GM18517 (cell line): ENCODE measurements at regions not wholly inside any gene's neighbourhood (a gene's known extent, or its start where the extent isn't known, plus 50 kb on each side); places are given as distances from the start of the nearest gene placed in this dataset.

Experiments
- ATAC-seq: cut with Tn5 transposase; IDR thresholded peaks from one replicate; pipeline ENCODE4 v1.9.1; 2021; ENCODE audit warnings: mild to moderate bottlenecking, moderate library complexity; ENCODE audit not compliant: unreplicated experiment

GRCh38 chr4:187544461-187545053 lies 451.0 kb upstream of the ZFP42 start:
- ATAC-seq: no peak

- no peak for ATAC-seq
Observed at GRCh38 chr4:187547316-187547715, 448.3 kb upstream of the ZFP42 start.

DNA sequence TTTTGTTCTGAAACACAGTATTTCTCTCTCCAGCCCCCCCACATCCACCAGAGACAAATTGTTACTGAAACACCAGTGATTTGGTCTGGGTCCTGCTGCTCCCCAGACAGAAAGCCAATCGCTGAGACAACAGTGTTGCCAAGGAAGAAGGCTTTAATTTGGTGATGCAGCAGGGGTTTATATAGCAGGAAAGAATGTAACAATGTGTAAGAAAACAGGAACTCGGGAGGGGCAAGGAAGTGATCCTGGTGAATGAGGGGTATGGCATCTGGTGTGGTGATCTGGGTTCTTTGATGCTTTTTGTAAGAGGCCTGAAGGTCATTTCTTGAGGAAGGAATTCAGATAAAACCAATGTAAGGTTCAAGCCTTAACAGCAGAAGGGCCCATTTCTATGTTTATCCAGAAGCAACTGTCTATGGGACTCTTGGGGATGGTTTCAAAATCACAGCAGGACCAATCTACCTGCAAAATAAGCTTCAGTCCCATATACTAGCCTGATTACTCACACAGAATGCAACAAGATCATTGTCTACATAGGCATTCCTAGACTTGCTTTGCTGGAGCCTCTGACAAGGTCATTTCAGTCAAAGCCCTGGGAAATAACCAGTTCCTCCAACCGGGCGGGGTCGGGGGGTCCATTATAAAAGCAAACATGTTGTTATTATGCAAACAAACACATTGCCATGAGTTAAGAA lies 445.2 kb upstream of the ZFP42 start:
- no peak for ATAC-seq

- no peak for ATAC-seq
Observed at GRCh38 chr4:187552781-187553180, 442.8 kb upstream of the ZFP42 start.

- no peak for ATAC-seq
Observed at GRCh38 chr4:187555174-187555573, 440.4 kb upstream of the ZFP42 start.

- ATAC-seq: no peak
Observed at GRCh38 chr4:187558391-187558790, 437.2 kb upstream of the ZFP42 start.

GRCh38 chr4:187562345-187562744 lies 433.2 kb upstream of the ZFP42 start:
- ATAC-seq: no peak

DNA sequence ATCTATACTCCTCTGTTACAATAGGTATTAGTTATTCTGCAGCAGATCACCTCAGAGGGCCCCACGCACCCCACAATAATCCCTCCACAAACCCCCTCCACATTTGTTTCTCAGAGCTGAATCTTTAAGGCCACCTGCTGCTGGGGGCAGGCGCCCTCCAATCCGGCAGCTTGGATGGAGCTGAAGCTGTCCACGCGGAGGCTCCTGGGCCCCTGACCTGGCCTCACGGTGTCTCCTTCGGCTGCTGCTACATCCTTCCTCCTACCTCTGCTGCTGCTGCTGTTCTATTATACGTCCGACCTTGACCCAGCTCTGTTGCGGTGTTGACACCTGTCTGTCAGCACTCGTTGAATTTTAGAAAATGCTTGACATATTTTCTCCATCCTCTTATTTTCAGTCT lies 430.2 kb upstream of the ZFP42 start:
- ATAC-seq: no peak

GRCh38 chr4:187569871-187570270 lies 425.7 kb upstream of the ZFP42 start:
- ATAC-seq: no peak

DNA sequence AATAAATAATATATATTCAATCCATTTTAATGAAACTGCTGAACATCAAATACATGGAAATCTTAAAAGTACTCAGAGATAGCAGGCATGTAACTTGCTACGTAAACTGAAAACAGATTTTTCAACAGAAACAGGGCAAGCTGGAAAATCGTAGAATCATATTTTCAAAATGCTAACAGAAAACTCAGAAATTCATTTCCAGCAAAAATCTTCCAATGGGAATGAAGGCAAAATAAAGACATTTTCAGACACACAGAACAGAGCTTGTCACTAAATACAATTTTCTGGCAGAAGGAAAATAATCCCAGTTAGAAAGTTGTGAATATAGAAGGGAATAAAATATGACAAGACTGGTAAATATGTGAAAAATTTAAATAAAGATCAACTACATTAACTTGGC lies 419.9 kb upstream of the ZFP42 start:
- ATAC-seq: no peak

GRCh38 chr4:187576751-187577150 lies 418.8 kb upstream of the ZFP42 start:
- no peak for ATAC-seq

- no peak for ATAC-seq
Observed at GRCh38 chr4:187577941-187578480, 417.6 kb upstream of the ZFP42 start.

DNA sequence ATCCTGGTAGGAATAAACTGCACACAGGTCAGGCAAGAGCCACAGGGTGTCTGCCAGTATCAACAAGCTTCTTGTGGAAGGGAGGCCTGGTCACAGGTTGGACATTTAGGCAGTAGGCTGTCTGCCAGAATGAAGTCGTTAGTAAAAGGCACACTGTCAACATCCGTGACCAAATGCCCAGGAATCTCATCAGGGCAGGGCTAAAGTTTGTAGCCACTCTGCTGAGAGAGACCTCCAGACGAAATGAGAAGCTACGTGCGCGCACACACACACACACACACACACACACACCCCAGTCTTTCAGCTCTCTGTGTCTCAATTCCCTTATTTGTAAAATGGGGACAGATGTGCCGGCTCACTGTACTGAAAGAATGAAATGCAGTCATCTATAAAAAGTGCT lies 408.7 kb upstream of the ZFP42 start:
- no peak for ATAC-seq

DNA sequence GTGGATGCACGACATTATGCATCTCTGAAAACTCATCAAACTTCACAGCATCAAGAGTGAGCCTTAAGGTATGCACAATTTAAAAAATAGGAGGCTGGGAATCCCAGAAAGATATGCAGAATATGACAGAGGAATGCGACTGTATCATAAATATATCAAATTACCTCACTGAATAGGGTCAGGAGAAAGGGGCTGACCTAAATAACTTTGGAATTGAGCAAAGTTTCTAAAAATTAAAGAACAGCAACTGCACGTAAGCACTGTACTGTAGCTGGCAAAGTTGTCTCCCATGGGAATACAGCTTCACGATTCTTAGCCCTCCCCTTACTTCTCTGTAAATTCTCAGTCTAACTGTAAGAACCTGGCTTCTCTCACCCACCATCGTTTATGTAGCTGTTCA lies 397.4 kb upstream of the ZFP42 start:
- no peak for ATAC-seq

DNA sequence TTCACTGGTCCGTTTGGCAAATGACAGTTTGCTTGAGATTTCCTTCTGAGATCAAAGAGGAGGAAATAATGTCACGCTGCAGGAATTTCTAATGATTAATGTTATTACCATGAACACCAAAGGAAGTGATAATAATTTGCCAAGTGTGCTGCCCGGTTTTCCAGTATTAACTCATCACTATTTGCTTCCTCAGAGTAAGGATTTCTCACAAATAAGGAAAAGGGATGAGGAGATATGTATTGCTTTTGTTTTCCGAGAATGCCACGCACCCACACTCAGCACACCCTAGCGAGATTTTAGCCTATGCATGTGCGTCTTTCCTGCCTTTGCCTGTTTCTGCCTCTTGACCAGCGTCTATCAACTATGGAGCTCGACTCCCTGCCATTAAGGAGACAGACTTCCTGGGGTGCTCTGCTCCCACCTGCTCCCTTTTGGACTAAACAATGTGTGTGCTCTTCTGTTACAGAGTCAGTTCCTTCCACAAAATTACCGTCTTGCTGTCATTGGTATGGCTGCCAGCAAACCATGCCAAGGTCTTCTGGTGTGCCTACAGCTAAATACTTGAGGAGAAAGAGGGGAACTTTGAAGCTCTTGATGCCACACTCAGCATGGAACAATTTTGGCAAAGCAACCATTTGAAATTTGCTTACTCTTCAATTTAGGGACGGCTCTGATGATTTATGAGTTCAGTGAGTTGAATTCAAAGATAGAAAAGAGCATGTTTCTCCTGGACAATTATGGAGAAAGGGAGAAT lies 393.1 kb upstream of the ZFP42 start:
- no peak for ATAC-seq

DNA sequence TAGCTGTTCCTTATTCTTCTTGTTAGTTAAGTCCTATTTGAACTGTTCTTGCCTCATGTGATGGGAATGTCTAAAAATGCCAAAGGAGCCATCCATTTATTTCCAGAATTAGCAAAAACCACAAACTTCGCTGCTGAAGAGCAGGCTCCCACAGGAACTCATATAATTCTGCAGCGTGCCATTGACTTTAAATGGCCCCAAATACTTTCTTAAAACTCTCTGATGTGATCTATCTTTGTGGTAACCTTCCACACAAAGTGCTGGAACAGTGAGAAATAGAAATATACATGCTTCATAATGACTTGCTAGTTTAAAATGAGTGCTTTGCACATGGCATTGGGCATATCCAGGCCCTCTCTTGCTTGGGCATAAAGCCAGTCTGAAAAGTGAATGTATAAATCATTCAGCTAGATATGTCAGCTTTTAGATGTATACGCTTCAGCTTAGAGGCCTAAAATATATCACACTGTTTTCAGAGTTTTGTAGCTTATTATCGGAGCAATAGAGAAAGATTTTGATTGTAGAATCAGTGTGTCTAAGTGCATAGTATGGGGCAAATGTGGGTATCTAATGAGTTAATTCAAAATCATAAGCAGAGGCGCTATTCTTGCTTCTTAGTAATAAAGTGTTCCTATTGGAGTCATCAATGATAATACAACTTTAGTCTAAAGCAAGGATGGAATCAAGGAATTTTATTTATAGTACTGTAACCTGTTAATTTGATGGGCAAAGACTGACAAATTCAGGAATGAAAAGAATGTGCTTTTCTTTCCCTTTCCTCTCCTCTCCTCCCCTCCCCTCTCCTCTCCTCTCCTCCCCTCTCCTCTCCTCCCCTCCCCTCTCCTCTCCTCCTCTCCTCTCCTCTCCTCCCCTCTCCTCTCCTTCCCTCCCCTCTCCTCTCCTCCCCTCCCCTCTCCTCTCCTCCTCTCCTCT lies 392.2 kb upstream of the ZFP42 start:
- no peak for ATAC-seq

DNA sequence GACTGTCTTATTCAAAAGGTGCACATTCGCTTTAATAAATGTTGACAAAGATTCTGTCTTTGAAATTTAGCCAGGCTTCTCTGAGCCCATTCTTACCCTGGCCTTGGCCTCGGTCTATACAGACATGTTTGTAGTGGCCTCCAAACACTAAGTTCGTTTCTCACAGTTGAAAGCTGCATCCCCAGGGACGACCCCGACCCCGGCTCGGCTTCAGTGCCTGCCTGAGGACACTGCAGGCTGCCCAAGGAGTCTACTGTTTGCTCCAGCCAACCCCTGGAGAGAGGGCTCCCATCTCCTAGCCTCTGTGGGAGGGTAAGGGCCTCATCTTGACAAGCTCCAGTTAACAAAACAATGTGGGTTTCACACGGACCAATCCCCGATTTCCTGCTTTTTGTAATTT lies 390.6 kb upstream of the ZFP42 start:
- no peak for ATAC-seq

- no peak for ATAC-seq
Observed at GRCh38 chr4:187606581-187606980, 389.0 kb upstream of the ZFP42 start.

GRCh38 chr4:187608001-187608421 lies 387.6 kb upstream of the ZFP42 start:
- no peak for ATAC-seq

- no peak for ATAC-seq
Observed at GRCh38 chr4:187612301-187612700, 383.3 kb upstream of the ZFP42 start.
